Inferior parietal cortex (tissue), 1 donor: ENCODE measurements at regions not wholly inside any gene's neighbourhood (a gene's known extent, or its start where the extent isn't known, plus 50 kb on each side); places are given as distances from the start of the nearest gene placed in this dataset.

Source experiments
- DNase-seq: peaks from one replicate; pipeline ENCODE4 v3.0.0-alpha.2; 2016; ENCODE audit errors: extremely low spot score

- DNase-seq = no peak
Measured at GRCh38 chr12:34343766-34344165, 321.5 kb downstream of the ALG10 start.

- DNase-seq = no peak
Measured at GRCh38 chr12:34344851-34345522, 322.7 kb downstream of the ALG10 start.

DNA sequence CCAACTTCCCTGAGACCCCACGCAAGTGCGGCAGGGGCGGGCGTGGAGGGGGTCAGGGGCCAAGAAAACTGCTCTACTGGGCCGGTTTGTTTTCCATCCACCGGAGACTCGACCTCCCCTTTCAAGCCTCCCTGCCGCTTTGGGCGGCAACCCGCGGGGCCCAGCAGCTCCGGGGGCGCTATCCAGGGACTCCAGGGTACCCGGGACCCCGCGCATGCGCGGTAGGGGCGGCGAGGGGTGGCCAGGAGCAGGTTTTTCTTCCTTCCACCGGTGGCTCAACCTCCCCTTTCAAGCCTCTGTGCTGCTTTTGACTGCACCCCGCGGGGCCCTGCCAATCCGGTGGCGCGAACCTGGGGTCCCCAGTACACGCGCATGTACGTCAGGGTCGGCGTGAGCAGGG lies 323.5 kb downstream of the ALG10 start:
- no peak for DNase-seq

GRCh38 chr12:34346372-34347034 lies 324.2 kb downstream of the ALG10 start:
- DNase-seq = no peak

DNA sequence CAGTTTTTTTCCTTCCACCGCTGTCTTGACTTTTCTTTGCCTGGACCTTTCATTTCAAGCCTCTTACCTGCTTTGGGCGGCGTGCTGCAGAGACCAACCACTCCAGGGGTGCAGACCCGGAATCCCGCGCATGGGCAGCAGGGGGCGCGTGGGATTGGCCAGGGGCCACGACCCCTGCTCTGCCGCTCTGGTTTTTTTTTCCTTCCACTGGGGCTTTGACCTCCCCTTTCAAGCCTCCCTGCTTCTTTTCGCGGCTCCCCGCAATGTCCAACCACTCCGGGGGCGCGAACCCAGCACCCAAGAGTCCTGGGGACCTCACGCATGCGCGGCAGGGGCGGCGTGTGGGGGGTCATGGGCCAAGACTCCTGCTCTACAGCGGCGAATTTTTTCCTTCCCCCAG lies 325.1 kb downstream of the ALG10 start:
- no peak for DNase-seq

- no peak for DNase-seq
Measured at GRCh38 chr12:34348064-34348463, 325.8 kb downstream of the ALG10 start.

GRCh38 chr12:34348836-34349672 lies 326.8 kb downstream of the ALG10 start:
- no peak for DNase-seq

DNA sequence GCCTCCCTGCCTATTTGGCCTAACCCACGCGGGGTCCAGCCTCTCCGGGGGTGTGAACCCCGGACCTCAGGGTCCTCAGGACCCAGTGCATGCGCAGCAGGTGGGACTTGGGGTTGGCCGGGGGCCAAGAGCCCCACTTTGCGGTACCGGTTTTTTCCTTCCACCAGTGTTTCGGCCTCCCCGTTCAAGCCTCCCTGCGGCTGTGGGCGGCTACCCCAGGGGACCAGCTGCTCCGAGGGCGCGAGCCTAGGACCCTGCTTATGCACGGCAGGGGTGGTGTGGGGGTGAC lies 327.3 kb downstream of the ALG10 start:
- no peak for DNase-seq

- no peak for DNase-seq
Measured at GRCh38 chr12:34350092-34351041, 328.1 kb downstream of the ALG10 start.

DNA sequence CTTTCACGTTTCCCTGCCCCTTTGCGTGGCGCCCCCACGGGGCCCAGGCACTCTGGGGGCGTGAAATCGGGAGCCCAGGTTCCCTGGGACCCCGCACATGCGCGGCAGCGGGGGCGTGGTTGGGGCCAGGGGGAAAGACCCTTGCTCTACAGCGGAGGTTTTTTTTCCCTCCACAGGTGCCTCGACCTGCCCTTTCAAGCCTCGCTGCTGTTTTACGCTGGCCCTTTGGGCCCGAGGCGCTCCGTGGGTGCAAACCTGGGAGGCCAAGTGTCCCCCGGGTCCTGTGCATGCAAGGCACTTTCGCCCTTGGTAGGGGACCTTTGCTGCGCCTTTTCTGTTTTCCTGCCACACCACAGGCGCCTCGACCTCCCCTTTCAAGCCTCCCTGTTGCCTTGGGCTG lies 329.8 kb downstream of the ALG10 start:
- DNase-seq = no peak

DNA sequence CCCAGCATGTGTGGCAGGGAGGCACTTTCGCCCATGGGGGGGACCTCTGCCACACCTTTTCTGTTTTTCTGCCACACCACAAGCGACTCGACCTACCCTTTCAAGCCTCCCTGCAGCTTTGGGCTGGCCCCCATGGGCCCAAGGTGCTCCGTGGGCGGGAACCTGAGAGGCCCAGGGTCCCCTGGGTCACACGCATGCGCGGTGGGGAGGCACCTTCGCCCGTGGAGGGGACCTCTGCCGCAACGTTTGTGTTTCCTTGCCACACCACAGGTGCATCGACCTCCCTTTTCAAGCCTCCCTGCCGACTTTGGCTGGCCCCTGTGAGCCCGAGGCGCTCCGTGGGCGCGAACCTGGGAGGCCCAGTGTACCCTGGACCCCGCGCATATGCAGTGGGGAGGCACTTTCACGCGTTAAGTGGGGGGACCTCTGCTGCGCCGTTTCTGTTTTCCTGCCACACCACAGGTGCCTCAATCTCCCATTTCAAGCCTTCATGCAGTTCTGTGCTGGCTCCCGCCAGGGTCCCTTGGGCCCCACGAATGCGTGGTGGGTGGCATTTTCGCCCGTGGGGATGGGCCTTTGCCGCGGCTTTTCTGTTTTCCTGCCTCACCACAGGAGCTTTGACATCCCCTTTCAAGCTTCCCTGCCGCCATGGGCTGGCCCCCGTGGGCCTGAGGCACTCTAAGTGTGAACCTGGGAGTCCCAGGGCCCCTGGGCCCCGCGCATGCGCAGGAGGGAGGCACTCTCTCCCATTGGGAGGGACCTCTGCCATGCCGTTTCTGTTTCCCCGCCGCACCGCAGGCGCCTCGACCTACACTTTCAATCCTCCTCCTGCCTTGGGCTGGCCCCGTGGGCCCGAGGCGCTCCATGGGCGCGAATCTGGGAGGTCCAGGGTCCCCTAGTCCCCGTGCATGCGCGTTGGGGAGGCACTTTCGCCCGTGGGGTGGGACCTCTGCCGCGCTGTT lies 332.2 kb downstream of the ALG10 start:
- DNase-seq = no peak

DNA sequence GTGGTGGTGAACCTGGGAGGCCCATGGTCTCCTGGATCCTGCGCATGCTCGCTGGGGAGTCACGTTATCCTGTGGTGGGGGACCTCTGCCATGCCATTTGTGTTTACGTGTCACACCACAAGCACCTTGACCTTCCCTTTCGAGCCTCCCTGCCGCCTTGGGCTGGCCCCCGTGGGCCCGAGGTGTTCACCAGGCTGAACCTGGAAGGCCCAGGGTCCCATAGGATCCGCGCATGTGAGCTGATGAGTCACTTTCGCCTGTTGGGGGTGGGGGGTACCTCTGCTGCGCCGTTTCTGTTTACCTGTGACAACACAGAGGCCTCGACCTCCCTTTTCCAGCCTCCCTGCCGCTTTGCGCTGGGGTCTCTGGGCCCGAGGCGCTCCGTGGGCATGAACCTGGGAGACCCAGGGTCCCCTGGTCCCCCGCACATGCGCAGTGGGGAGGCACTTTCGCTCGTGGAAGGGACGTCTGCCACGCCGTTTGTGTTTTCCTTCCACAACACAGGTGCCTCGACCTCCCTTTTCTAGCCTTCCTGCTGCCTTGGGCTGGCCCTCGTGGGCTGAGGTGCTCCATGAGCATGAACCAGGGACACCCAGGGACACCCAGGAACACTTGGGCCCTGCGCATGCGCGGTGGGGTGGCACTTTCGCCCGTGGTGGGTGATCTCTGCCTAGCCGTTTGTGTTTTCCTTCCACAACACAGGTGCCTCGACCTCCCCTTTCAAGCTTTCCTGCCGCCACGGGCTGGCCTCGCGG lies 334.1 kb downstream of the ALG10 start:
- DNase-seq = no peak

DNA sequence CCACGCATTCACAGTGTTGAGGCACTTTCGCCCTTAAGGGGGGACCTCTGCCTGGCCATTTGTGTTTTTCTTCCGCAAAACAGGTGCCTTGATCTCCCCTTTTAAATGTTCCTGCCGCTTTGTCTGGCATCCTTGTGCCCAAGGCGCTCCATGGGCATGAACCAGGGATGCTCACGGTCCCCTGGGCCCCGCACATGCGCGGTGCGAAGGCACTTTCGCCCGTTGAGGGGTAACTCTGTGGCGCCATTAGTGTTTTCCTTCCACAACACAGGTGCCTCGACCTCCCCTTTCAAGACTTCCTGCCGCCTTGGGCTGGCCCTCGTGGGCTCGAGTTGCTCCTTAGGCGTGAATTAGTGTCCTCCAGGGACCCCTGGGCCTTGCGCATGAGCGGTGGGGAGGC lies 335.5 kb downstream of the ALG10 start:
- DNase-seq = no peak

- DNase-seq = no peak
Measured at GRCh38 chr12:34358198-34358597, 335.9 kb downstream of the ALG10 start.

DNA sequence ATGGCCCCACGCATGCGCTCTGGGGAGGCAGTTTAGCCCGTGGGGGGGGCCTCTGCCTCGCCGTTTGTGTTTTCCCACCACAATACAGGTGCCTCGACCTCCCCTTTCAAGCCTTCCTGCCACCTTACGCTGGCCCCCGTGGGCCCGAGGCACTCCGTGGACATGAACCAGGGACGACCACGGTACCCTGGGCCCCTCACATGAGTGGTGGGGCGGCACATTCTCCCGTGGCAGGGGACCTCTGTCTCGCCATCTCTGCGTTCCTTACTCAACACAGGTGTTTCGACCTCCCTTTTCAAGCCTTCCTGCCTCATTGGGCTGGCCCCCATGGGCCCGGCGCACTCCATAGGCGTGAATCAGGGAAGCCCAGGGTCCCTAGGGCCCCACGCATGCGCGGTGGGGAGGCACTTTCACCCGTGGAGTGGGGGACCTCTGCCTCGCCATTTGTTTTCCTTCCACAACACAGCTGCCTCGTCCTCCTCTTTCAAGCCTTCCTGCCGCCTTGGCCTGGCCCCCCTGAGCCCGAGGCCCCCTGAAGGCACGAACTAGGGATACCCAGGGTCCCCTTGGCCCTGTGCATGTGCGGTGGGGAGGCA lies 339.5 kb downstream of the ALG10 start:
- no peak for DNase-seq

GRCh38 chr12:34363050-34363673 lies 340.9 kb downstream of the ALG10 start:
- no peak for DNase-seq

- DNase-seq = no peak
Measured at GRCh38 chr12:34368079-34368478, 345.8 kb downstream of the ALG10 start.

DNA sequence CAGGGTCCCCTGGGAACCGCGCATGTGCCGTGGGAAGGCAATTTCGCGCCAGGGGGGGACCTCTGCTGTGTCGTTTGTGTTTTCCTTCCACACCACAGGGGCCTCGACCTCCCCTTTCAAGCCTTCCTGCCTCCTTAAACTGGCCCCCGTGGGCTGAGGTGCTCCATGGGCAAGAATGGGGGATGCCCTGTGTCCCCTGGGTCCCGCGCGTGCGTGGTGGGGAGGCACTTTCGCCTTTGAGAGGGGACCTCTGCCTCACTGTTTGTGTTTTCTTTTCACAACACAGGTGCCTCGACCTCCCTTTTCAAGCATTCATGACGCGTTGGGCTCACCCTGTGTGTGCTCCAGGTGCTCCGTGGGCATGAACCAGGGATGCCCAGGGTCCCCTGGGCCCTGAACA lies 348.8 kb downstream of the ALG10 start:
- no peak for DNase-seq

- no peak for DNase-seq
Measured at GRCh38 chr12:34372003-34372402, 349.7 kb downstream of the ALG10 start.
